ENCODE measurements at regions not wholly inside any gene's neighbourhood (a gene's known extent, or its start where the extent isn't known, plus 50 kb on each side); places are given as distances from the start of the nearest gene placed in this dataset.

DNA sequence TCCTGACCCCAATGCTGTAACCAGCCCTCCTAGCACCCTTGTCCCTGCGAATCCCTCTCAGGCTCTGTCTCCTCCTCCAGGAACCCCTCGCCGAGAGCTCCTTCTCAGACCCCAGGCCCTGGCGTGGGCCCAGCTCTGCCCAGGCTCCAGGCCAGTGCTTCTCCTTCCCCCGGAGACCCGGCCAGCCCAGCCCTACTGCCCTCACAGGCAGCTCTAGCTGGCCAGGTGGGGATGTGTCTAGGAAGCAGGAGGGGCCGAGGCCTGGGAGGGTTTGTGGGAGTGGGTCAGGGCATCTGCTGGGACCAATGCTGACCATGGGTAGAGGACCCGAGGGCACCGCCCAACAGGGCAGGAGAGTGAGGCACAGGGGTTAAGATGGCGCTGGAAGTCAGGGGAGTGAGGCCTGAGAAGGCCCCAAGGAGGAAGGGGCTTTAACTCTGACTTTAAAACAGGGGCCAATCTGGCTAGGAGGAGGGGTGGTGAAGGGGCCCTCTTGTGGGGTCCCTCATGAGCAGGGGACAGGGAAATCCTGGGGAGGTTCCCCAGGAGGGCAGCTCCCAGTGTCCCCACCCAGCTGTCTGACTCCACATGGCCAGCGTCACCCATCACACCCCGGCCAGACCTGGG, 64.7 kb upstream of the NKX1-1 start:
- ChIA-PET POLR2A (no interaction called here), CTCF (interaction anchor here (0.6 kb wide), 1 partner anchor 89 kb away, joined by 3 read pairs; no protein-coding TSS in a partner anchor)
- DNase-seq = no peak
- WGBS (ENCODE audit: insufficient coverage) = 88% methylated on average over 11 of the region's 12 CpGs
- Histone ChIP-seq H3K9me3 (ENCODE audit: control extremely low read depth in 1 of 5, control insufficient read depth in 4 of 5, insufficient read depth in 2 of 5, low read depth in 1 of 5, low read length in 4 of 5) (peaks cover 0 to 4% (median 0%) of the 10 kb centered on the region in 5 experiments), H3K4me1 (ENCODE audit: control extremely low read depth in 1 of 4, control insufficient read depth in 4 of 4, insufficient read depth in 4 of 4, low read length in 3 of 4) (peaks cover 0 to 5% (median 0%) of the 10 kb centered on the region in 4 experiments), H3K27ac (ENCODE audit: insufficient read depth in 1 of 2, low read depth in 1 of 2, low read length in 2 of 2, poor library complexity in 1 of 2, severe bottlenecking in 2 of 2) (no peak overlapping the region), H3K36me3 (ENCODE audit: control insufficient read depth in 4 of 4, insufficient read depth in 4 of 4, low read length in 3 of 4) (no peaks in the 10 kb centered on the region), H3K4me3 (ENCODE audit: control insufficient read depth in 1 of 7, extremely low read depth in 1 of 7, insufficient read depth in 4 of 7, low read depth in 2 of 7, low read length in 6 of 7) (no peak overlapping the region), H3K27me3 (replicated peaks in 2 of 5; ENCODE audit: control insufficient read depth in 4 of 5, insufficient read depth in 5 of 5, low read length in 4 of 5) (peaks cover 0 to 68% (median 15%) of the 10 kb centered on the region in 5 experiments)

GRCh38 chr4:1470393-1470670, 64.1 kb upstream of the NKX1-1 start:
- H3K27ac ChIP-seq (ENCODE audit: insufficient read depth in 1 of 2, low read depth in 1 of 2, low read length in 2 of 2, poor library complexity in 1 of 2, severe bottlenecking in 2 of 2) = no peak overlapping the region
- ChIA-PET CTCF (interaction anchor here (0.6 kb wide), 1 partner anchor 89 kb away, joined by 3 read pairs; no protein-coding TSS in a partner anchor), POLR2A (no interaction called here)
- DNase-seq = no peak
- no peak overlapping the region for H3K4me3 ChIP-seq (ENCODE audit: control insufficient read depth in 1 of 7, extremely low read depth in 1 of 7, insufficient read depth in 4 of 7, low read depth in 2 of 7, low read length in 6 of 7)
- peaks cover 0 to 4% (median 0%) of the 10 kb centered on the region in 5 experiments for H3K9me3 ChIP-seq (ENCODE audit: control extremely low read depth in 1 of 5, control insufficient read depth in 4 of 5, insufficient read depth in 2 of 5, low read depth in 1 of 5, low read length in 4 of 5)
- H3K36me3 ChIP-seq (ENCODE audit: control insufficient read depth in 4 of 4, insufficient read depth in 4 of 4, low read length in 3 of 4) = no peaks in the 10 kb centered on the region
- 90% methylated on average over 7 of the region's 7 CpGs for WGBS (ENCODE audit: insufficient coverage)
- H3K4me1 ChIP-seq (ENCODE audit: control extremely low read depth in 1 of 4, control insufficient read depth in 4 of 4, insufficient read depth in 4 of 4, low read length in 3 of 4) = peaks cover 0 to 5% (median 0%) of the 10 kb centered on the region in 4 experiments
- peaks cover 0 to 68% (median 15%) of the 10 kb centered on the region in 5 experiments for H3K27me3 ChIP-seq (replicated peaks in 2 of 5; ENCODE audit: control insufficient read depth in 4 of 5, insufficient read depth in 5 of 5, low read length in 4 of 5)

- Histone ChIP-seq H3K36me3 (ENCODE audit: control insufficient read depth in 4 of 4, insufficient read depth in 4 of 4, low read length in 3 of 4) (no peaks in the 10 kb centered on the region), H3K27ac (ENCODE audit: insufficient read depth in 1 of 2, low read depth in 1 of 2, low read length in 2 of 2, poor library complexity in 1 of 2, severe bottlenecking in 2 of 2) (no peak overlapping the region), H3K27me3 (replicated peaks in 2 of 5; ENCODE audit: control insufficient read depth in 4 of 5, insufficient read depth in 5 of 5, low read length in 4 of 5) (peaks cover 0 to 62% (median 15%) of the 10 kb centered on the region in 5 experiments), H3K4me3 (ENCODE audit: control insufficient read depth in 1 of 7, extremely low read depth in 1 of 7, insufficient read depth in 4 of 7, low read depth in 2 of 7, low read length in 6 of 7) (no peak overlapping the region), H3K4me1 (ENCODE audit: control extremely low read depth in 1 of 4, control insufficient read depth in 4 of 4, insufficient read depth in 4 of 4, low read length in 3 of 4) (peaks cover 0 to 5% (median 0%) of the 10 kb centered on the region in 4 experiments), H3K9me3 (ENCODE audit: control extremely low read depth in 1 of 5, control insufficient read depth in 4 of 5, insufficient read depth in 2 of 5, low read depth in 1 of 5, low read length in 4 of 5) (peaks cover 0 to 4% (median 0%) of the 10 kb centered on the region in 5 experiments)
- 94% methylated on average over 16 of the region's 24 CpGs for WGBS (ENCODE audit: insufficient coverage)
- no peak for DNase-seq
- ChIA-PET POLR2A (no interaction called here), CTCF (no interaction called here)
Observed at GRCh38 chr4:1469607-1470392, 63.6 kb upstream of the NKX1-1 start.

DNA sequence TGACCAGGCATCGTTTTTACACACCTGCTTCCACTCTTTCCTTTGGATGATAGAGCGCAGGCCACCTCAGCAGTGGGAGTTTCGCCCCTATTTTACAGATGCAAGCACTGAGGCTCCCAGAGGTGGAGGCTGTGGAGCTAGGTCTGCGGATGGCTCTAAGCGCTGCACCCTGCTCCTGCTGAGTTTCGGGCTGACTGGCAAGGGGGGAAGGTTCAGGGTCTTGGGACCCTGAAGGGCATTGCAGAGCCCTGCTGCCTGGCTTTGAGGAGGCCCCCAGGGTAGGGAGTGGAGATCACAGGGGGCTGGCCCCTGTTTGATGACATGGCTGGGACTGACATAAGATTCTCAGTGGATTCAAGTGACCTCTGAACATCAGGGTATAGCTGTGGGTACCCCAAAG, 62.8 kb upstream of the NKX1-1 start:
- POLR2A ChIA-PET = no interaction called here
- 98% methylated on average over 6 of the region's 6 CpGs for WGBS (ENCODE audit: insufficient coverage)
- H3K36me3 ChIP-seq (ENCODE audit: control insufficient read depth in 4 of 4, insufficient read depth in 4 of 4, low read length in 3 of 4) = no peaks in the 10 kb centered on the region
- no peak overlapping the region for H3K4me3 ChIP-seq (ENCODE audit: control insufficient read depth in 1 of 7, extremely low read depth in 1 of 7, insufficient read depth in 4 of 7, low read depth in 2 of 7, low read length in 6 of 7)
- no peak for DNase-seq
- no peak overlapping the region for H3K27ac ChIP-seq (ENCODE audit: insufficient read depth in 1 of 2, low read depth in 1 of 2, low read length in 2 of 2, poor library complexity in 1 of 2, severe bottlenecking in 2 of 2)
- CTCF ChIA-PET = no interaction called here
- peaks cover 0 to 4% (median 0%) of the 10 kb centered on the region in 5 experiments for H3K9me3 ChIP-seq (ENCODE audit: control extremely low read depth in 1 of 5, control insufficient read depth in 4 of 5, insufficient read depth in 2 of 5, low read depth in 1 of 5, low read length in 4 of 5)
- peaks cover 0 to 5% (median 0%) of the 10 kb centered on the region in 4 experiments for H3K4me1 ChIP-seq (ENCODE audit: control extremely low read depth in 1 of 4, control insufficient read depth in 4 of 4, insufficient read depth in 4 of 4, low read length in 3 of 4)
- H3K27me3 ChIP-seq (replicated peaks in 2 of 5; ENCODE audit: control insufficient read depth in 4 of 5, insufficient read depth in 5 of 5, low read length in 4 of 5) = peaks cover 0 to 55% (median 15%) of the 10 kb centered on the region in 5 experiments

GRCh38 chr4:1467581-1468458, 61.6 kb upstream of the NKX1-1 start:
- DNase-seq = no peak
- no peak overlapping the region for H3K4me3 ChIP-seq (ENCODE audit: control insufficient read depth in 1 of 7, extremely low read depth in 1 of 7, insufficient read depth in 4 of 7, low read depth in 2 of 7, low read length in 6 of 7)
- H3K27ac ChIP-seq (ENCODE audit: insufficient read depth in 1 of 2, low read depth in 1 of 2, low read length in 2 of 2, poor library complexity in 1 of 2, severe bottlenecking in 2 of 2) = no peak overlapping the region
- 98% methylated on average over 6 of the region's 6 CpGs for WGBS (ENCODE audit: insufficient coverage)
- H3K9me3 ChIP-seq (ENCODE audit: control extremely low read depth in 1 of 5, control insufficient read depth in 4 of 5, insufficient read depth in 2 of 5, low read depth in 1 of 5, low read length in 4 of 5) = peaks cover 0 to 4% (median 0%) of the 10 kb centered on the region in 5 experiments
- peaks cover 0 to 8% (median 7%) of the 10 kb centered on the region in 4 experiments for H3K4me1 ChIP-seq (ENCODE audit: control extremely low read depth in 1 of 4, control insufficient read depth in 4 of 4, insufficient read depth in 4 of 4, low read length in 3 of 4)
- H3K36me3 ChIP-seq (ENCODE audit: control insufficient read depth in 4 of 4, insufficient read depth in 4 of 4, low read length in 3 of 4) = no peaks in the 10 kb centered on the region
- CTCF ChIA-PET = no interaction called here
- POLR2A ChIA-PET = no interaction called here
- peaks cover 0 to 50% (median 11%) of the 10 kb centered on the region in 5 experiments for H3K27me3 ChIP-seq (replicated peaks in 2 of 5; ENCODE audit: control insufficient read depth in 4 of 5, insufficient read depth in 5 of 5, low read length in 4 of 5)

- Histone ChIP-seq H3K4me1 (ENCODE audit: control extremely low read depth in 1 of 4, control insufficient read depth in 4 of 4, insufficient read depth in 4 of 4, low read length in 3 of 4) (peaks cover 0 to 10% (median 5%) of the 10 kb centered on the region in 4 experiments), H3K4me3 (ENCODE audit: control insufficient read depth in 1 of 7, extremely low read depth in 1 of 7, insufficient read depth in 4 of 7, low read depth in 2 of 7, low read length in 6 of 7) (no peak overlapping the region), H3K36me3 (ENCODE audit: control insufficient read depth in 4 of 4, insufficient read depth in 4 of 4, low read length in 3 of 4) (no peaks in the 10 kb centered on the region), H3K27ac (ENCODE audit: insufficient read depth in 1 of 2, low read depth in 1 of 2, low read length in 2 of 2, poor library complexity in 1 of 2, severe bottlenecking in 2 of 2) (no peak overlapping the region), H3K27me3 (replicated peaks in 2 of 5; ENCODE audit: control insufficient read depth in 4 of 5, insufficient read depth in 5 of 5, low read length in 4 of 5) (peaks cover 0 to 51% (median 11%) of the 10 kb centered on the region in 5 experiments), H3K9me3 (ENCODE audit: control extremely low read depth in 1 of 5, control insufficient read depth in 4 of 5, insufficient read depth in 2 of 5, low read depth in 1 of 5, low read length in 4 of 5) (peaks cover 0 to 4% (median 0%) of the 10 kb centered on the region in 5 experiments)
- CTCF ChIA-PET = no interaction called here
- 93% methylated on average over 5 of the region's 6 CpGs for WGBS (ENCODE audit: insufficient coverage)
- POLR2A ChIA-PET = no interaction called here
- DNase-seq = no peak
Observed at GRCh38 chr4:1466863-1467165, 60.6 kb upstream of the NKX1-1 start.
